Vagina (tissue), 2 donors: ENCODE measurements at regions not wholly inside any gene's neighbourhood (a gene's known extent, or its start where the extent isn't known, plus 50 kb on each side); places are given as distances from the start of the nearest gene placed in this dataset.
"Not testable (repeated sequence)": the region's sequence is repeated elsewhere in the genome, so short reads cannot be mapped to it uniquely, and the experiment has no call there.

Experiments used
- DNase-seq, 2 donors: peaks; one replicate each; pipeline ENCODE4 v3.0.0-alpha.2; 2017; ENCODE audit errors: extremely low spot score in 2 of 2
- H3K27ac ChIP-seq: fragments of 200-600 bp; sonication (generic); one replicate; pipeline ENCODE4 v1.5.1; 2019
- H3K27me3 ChIP-seq: fragments of 200-600 bp; sonication (generic); one replicate; pipeline ENCODE4 v1.5.1; 2019
- H3K36me3 ChIP-seq, 2 donors: fragments of 200-600 bp; sonication (generic); one replicate each; pipeline ENCODE4 v1.5.1; 2017 to 2019
- H3K4me1 ChIP-seq: fragments of 200-600 bp; sonication (generic); one replicate; pipeline ENCODE4 v1.5.1; 2019
- H3K4me3 ChIP-seq, 2 donors: fragments of 200-600 bp; sonication (generic); 1 replicate in 1 of 2; 2 replicates in 1 of 2; pipeline ENCODE4 v1.5.1; 2016 to 2019
- H3K9me3 ChIP-seq: fragments of 200-600 bp; sonication (generic); one replicate; pipeline ENCODE4 v1.5.1; 2019
- CTCF ChIP-seq, 3 experiments: fragments of 450-650 bp in 2 of 3; fragments of 200-600 bp in 1 of 3; sonication (generic) in 1 of 3; IDR thresholded peaks; one replicate each; pipeline ENCODE4 v1.5.1; 2017 to 2019; ENCODE audit warnings: antibody characterized with exemption in 3 of 3, mild to moderate bottlenecking in 2 of 3, moderate library complexity in 2 of 3
- POLR2A ChIP-seq, 2 donors: fragments of 450-650 bp; IDR thresholded peaks; one replicate each; pipeline ENCODE4 v1.6.1; 2017; ENCODE audit warnings: antibody characterized with exemption in 2 of 2, mild to moderate bottlenecking in 2 of 2, moderate library complexity in 2 of 2
- POLR2AphosphoS5 ChIP-seq, 2 donors: sonication (generic); formaldehyde crosslinking; IDR thresholded peaks; one replicate each; pipeline ENCODE4 v1.9.0; 2017; ENCODE audit warnings: antibody characterized with exemption in 2 of 2, mild to moderate bottlenecking in 2 of 2, low read depth in 1 of 2; ENCODE audit not compliant: insufficient read depth in 1 of 2
- intact Hi-C: fragments of 100-400 bp; cut with DNase I; formaldehyde crosslinking; loops from one replicate; pipeline ENCODE4 v1.15.1; 2023

DNA sequence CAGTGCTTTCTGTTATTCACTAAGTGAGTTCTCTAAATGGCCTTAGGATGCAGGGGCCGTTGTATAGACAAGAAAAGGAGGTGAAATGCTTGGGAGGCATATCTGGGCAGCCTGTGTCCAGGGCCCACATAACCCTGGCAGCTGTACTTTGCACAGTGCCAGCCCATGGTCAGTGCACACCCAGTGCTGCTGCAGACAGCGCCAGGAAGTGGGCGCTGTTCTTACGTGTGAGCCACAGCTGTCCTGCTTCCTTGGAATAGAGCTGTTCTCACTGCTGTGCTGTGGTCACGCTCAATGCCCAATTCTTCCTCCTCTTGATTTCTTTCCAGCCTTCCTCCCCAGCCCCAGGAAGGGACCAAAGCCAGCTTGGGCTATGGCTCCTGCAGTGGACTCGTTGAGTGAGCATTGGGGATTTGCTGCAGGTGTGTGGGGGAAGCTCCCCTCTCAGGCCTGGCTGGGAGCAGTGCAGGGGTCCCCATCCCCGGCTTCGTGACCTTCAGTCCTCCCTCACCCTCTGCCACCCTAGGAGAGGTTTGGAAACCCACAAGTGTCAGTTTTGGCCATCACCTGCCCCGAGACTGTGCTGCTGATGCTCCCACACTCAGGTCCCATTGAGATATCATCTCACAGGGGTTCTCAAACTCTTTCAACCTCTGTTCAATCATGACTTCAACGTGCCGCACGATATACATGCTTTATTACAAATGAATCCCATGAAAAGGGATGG, 246.8 kb upstream of the EXOC2 start:
- Histone ChIP-seq H3K27me3 (no peaks in the 10 kb centered on the region), H3K9me3 (no peaks in the 10 kb centered on the region), H3K4me1 (no peaks in the 10 kb centered on the region), H3K27ac (no peak overlapping the region), H3K4me3 (no peak overlapping the region), H3K36me3 (no peaks in the 10 kb centered on the region)
- intact Hi-C loops, result no loop called here
- DNase-seq, result no peak
- no peak for TF ChIP-seq POLR2AphosphoS5 (IDR thresholded peaks at IDR 0.05; ENCODE audit: insufficient read depth in 1 of 2, low read depth in 1 of 2)
- TF ChIP-seq POLR2A (IDR thresholded peaks at IDR 0.05), result no peak
- no peak for TF ChIP-seq CTCF (IDR thresholded peaks at IDR 0.05)

DNA sequence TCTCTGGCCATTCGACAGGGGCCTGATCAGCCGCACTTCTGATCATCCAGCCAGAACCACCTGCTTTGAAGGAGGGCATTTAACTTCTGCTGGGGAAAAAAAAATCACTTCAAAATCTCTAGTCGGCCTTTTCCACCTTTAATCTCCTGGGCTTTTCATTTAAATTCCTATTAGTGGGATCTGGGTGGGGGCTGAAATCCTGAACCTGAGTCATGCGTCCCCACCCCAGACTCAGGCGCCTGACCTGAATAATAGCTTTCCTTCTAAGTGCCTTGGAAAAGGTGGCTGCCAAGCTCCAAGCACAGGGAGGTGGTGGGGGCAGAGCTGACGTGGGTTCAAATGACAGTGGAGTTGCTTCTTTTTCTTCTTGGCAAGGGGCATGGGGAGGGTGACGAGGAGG, 246.0 kb upstream of the EXOC2 start:
- no peak for TF ChIP-seq POLR2A (IDR thresholded peaks at IDR 0.05)
- TF ChIP-seq POLR2AphosphoS5 (IDR thresholded peaks at IDR 0.05; ENCODE audit: insufficient read depth in 1 of 2, low read depth in 1 of 2), result no peak
- no peak for TF ChIP-seq CTCF (IDR thresholded peaks at IDR 0.05)
- intact Hi-C loops, result no loop called here
- no peaks in the 10 kb centered on the region for H3K36me3 ChIP-seq
- no peak overlapping the region for H3K4me3 ChIP-seq
- H3K27me3 ChIP-seq, result no peaks in the 10 kb centered on the region
- no peak overlapping the region for H3K27ac ChIP-seq
- no peaks in the 10 kb centered on the region for H3K4me1 ChIP-seq
- H3K9me3 ChIP-seq, result no peaks in the 10 kb centered on the region
- DNase-seq, result no peak

DNA sequence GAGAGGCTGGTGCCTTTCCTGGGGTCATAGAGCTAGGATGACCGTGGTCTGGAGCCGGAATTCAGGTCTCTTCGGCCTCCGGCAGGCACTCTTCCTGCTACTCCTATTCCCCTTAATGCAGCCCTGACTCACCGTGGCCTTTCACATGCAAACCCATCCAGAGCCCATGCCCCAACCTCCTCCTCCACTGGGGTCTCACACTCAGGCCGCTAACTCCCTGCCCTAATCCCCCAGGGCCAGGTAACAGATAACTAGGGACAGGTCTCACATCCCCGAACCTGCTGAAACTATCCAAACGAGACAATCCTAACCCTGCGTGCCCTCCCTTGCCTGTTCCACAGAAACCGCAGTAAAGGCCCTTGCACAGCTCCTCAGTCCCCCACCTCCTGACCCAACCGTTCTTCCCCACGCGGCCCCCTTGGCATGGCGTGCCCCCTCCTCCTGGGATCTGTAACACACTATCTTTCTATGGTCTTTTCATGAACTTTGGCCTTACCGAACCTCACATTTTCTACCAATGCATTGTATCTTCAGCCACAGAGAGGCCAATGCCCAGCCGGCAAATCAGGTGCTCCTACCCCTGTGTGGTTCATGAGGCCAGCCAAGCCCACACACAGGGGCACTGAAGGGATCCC, 245.4 kb upstream of the EXOC2 start:
- Histone ChIP-seq H3K4me3 (no peak overlapping the region), H3K36me3 (no peaks in the 10 kb centered on the region), H3K27ac (no peak overlapping the region), H3K9me3 (no peaks in the 10 kb centered on the region), H3K27me3 (no peaks in the 10 kb centered on the region), H3K4me1 (no peaks in the 10 kb centered on the region)
- intact Hi-C loops, result no loop called here
- TF ChIP-seq CTCF (IDR thresholded peaks at IDR 0.05), result no peak
- no peak for TF ChIP-seq POLR2A (IDR thresholded peaks at IDR 0.05)
- no peak for TF ChIP-seq POLR2AphosphoS5 (IDR thresholded peaks at IDR 0.05; ENCODE audit: insufficient read depth in 1 of 2, low read depth in 1 of 2)
- DNase-seq, result no peak

DNA sequence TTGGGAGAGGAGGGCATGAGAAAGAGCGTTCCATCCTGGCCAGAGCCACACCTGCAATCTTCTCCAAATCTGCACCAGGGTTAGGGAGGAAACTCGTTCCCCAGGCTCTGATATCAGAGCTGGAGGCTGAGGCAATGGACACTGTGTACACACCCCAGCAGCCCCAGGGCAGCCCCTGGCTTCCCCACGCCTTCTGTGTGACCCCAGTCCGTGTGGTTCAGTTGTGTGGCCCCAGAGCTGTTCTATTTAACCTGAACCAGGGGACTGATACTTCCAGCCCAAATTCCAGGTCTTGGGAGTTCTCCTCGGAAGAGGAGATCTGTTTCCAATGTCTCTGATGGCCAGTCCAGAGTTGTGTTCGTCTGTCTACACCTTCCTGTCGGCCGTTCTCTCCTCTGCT, 242.6 kb upstream of the EXOC2 start:
- Histone ChIP-seq H3K36me3 (no peaks in the 10 kb centered on the region), H3K27ac (no peak overlapping the region), H3K4me3 (no peak overlapping the region), H3K9me3 (no peaks in the 10 kb centered on the region), H3K27me3 (no peaks in the 10 kb centered on the region), H3K4me1 (no peaks in the 10 kb centered on the region)
- no peak for DNase-seq
- intact Hi-C loops, result no loop called here
- TF ChIP-seq POLR2AphosphoS5 (IDR thresholded peaks at IDR 0.05; ENCODE audit: insufficient read depth in 1 of 2, low read depth in 1 of 2) (no peak), CTCF (IDR thresholded peaks at IDR 0.05) (no peak), POLR2A (IDR thresholded peaks at IDR 0.05) (no peak)

- H3K4me3 ChIP-seq, result no peak overlapping the region
- H3K4me1 ChIP-seq, result no peaks in the 10 kb centered on the region
- H3K36me3 ChIP-seq, result no peaks in the 10 kb centered on the region
- no peak overlapping the region for H3K27ac ChIP-seq
- intact Hi-C loops, result no loop called here
- TF ChIP-seq POLR2A (IDR thresholded peaks at IDR 0.05) (no peak), POLR2AphosphoS5 (IDR thresholded peaks at IDR 0.05; ENCODE audit: insufficient read depth in 1 of 2, low read depth in 1 of 2) (no peak), CTCF (IDR thresholded peaks at IDR 0.05) (no peak)
- no peak for DNase-seq
- no peaks in the 10 kb centered on the region for H3K9me3 ChIP-seq
- no peaks in the 10 kb centered on the region for H3K27me3 ChIP-seq
Measured at GRCh38 chr6:934686-935085, 241.7 kb upstream of the EXOC2 start.

DNA sequence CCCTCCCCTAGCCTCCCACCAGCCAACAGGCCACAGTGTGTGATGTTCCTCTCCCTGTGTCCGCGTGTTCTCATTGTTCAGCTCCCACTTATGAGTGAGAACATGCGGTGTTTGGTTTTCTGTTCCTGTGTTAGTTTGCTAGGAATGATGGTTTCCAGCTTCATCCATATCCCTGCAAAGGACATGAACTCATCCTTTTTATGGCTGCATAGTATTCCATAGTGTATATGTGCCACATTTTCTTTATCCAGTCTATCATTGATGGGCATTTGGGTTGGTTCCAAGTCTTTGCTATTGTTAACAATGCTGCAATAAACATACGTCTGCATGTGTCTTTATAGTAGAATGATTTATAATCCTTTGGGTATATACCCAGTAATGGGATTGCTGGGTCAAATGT, 239.0 kb upstream of the EXOC2 start:
- H3K27me3 ChIP-seq, H3K9me3 ChIP-seq, DNase-seq, H3K4me3 ChIP-seq, intact Hi-C loops, H3K36me3 ChIP-seq, H3K4me1 ChIP-seq, H3K27ac ChIP-seq: not testable (repeated sequence)
